CD4-positive, alpha-beta T cell treated with Interleukin-1 beta for 1 hour (primary cell): ENCODE measurements at regions not wholly inside any gene's neighbourhood (a gene's known extent, or its start where the extent isn't known, plus 50 kb on each side); places are given as distances from the start of the nearest gene placed in this dataset.

Experiments
- DNase-seq, 2 donors: peaks; one replicate each; pipeline ENCODE4 v3.0.0-alpha.2; 2020 to 2022

- DNase-seq: no peak
Measured at GRCh38 chr10:120641695-120642094, 184.7 kb downstream of the PLPP4 start.

- DNase-seq: no peak
Measured at GRCh38 chr10:120643351-120643750, 186.3 kb downstream of the PLPP4 start.

DNA sequence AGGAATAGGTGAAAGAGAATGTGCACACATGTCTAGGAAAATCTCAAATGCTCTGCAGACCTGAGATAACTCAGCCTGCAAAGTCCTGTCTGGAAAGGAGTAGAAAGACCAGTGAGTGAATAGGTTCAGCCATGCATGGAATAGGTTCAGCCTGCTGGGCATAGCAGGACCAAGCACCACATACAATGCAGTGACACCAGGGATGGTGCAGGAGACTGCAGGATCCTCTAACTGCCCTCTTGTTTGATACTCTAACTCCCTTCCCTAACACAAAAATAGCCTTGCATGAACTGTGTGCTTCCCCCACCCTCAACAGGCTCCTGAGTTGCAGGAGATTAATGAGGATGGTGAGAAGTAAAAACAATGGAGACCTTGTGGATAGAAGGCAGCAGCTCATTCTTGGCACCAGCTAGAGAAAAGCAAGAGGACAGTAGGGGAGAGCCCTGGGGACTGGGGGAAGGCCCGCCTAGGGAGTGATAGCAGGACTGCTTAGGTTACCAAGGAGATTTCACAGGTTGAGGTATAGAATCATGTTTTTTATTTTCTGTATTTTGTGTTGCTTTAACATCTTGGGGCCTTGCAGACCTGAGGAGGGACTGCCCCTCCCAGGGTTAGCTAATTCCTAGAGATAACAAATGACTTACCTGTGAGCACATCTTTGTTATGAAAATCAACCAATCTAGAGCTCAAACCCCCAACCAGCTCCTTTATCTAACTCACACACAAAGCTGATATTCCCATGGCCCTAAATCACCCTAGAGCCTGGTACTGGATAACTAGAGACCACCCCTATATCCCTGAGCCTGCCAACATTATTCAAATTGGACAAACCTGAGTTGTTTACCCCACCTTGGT lies 187.8 kb downstream of the PLPP4 start:
- DNase-seq: no peak

- DNase-seq: no peak
Measured at GRCh38 chr10:120646159-120646732, 189.2 kb downstream of the PLPP4 start.

DNA sequence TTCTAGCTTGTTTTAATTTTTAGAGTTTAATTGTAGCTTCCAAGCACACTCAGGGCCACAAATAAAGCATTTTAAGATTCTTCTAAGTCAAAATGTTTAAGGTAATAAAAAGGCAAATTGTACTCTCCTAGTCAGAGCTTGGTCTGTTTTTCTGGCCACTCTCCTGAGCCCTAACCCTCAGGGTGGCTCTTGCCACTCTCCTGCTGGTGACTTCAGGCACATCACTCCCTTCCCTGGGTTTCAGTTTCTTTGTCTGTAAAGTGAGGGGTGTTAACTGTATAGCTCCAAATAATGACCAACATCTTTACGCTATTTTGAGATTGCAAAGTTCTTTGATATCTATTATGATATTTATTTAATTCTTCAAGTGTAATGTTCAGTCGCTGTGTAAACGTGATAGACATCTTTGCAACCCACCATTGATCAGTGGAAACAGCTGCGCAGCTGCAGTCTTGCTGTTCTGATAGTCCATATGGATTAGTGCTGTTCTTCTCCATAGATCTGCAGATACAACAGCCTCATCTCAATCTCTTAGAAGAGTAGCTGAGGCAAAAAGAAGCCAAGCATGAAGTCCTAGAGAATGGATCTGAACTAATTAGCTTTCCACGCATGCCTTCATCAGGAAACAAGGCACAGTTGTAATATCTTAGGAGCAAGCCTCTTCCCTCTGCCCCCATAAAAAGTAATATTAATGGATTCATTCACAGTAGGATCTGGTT lies 189.9 kb downstream of the PLPP4 start:
- DNase-seq: no peak

DNA sequence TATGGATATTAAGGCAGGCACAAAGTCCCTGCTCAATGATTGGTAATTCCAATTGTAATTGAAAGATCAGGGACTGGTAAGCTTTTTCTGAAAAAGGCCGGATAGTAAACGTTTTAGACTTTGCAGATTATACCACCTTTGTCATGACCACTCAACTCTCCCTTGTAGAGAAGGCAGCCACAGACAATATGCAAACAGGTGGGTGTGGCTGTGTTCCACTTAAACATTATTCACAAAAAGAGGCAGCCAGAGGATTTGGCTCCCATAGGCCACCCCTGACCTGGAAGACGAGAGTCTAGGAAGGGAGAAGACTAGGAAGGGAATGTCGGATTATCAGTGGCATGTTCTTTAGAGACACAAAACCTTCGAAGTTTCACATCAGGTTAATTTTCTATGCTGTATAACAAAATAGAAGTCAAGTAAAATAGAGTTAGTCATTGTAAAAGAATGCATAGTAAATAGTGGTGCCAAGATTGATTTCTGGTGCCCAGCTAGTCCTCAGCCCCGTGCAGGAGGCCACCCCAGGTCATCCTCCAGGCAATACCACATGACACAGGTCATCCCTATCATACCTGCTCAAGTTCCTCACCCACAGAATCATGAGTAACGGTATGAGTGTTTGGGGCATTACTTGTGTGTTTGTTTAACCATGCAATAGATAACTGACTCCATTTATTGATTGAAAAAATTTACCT lies 193.8 kb downstream of the PLPP4 start:
- no peak for DNase-seq

- DNase-seq: no peak
Measured at GRCh38 chr10:120656107-120656506, 195.1 kb upstream of the WDR11 start.

DNA sequence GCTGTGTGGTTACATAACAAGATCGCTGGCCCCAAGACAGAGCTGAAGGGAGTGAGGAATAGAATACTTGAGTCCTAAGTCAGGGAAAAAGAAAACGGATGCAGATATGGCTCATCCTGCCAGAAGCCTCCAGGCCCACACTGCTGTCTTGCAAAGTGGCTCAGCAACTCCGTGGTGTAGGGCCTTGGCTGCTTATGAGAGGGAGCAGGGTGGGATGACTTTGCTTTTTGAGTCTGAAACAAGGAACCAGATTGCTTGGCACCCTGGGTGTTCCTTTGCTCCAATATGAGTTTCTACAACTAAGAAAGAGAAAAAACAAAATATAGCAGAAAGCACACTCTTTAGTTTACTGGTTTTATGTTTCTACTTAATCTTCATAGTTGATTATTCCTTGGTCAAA lies 193.8 kb upstream of the WDR11 start:
- no peak for DNase-seq

GRCh38 chr10:120658943-120659885 lies 191.9 kb upstream of the WDR11 start:
- no peak for DNase-seq

DNA sequence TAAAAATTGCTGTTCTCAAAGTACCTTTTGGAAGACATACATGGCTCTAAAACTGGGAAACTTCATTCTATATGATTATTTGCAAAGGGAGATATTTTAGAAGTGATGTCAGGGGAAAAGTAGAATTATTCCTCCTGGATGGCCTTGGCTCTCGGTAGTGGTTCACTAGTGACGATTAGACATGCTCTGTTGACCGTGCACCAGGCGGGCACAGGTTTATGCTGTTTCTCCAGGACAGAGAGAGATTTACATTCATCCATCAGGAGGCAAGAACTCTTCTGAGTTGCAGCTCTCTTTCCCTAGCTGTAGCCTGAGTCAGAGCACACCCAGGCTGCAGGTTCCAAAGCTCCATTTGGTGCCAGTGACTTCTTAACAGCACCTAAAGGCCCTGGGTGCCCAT lies 184.9 kb upstream of the WDR11 start:
- DNase-seq: no peak

DNA sequence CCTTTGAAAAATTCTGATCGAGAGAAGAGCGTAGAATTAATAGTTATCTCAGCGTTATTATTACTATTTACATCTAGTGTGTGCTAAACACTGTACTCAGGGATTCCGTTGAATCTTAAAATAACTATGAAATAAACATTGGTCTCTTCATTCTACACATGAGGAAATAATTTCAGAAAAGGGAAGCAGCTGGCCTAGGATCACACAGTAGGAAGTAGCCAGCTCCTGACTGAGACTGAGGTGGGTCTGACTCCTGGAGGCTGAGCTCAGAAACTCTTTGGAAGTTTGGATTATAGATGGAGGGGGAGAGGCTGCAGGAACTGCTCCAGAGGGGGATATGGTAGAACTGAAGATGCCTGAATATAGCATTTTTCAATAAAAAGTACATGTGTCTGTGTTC lies 183.9 kb upstream of the WDR11 start:
- no peak for DNase-seq

DNA sequence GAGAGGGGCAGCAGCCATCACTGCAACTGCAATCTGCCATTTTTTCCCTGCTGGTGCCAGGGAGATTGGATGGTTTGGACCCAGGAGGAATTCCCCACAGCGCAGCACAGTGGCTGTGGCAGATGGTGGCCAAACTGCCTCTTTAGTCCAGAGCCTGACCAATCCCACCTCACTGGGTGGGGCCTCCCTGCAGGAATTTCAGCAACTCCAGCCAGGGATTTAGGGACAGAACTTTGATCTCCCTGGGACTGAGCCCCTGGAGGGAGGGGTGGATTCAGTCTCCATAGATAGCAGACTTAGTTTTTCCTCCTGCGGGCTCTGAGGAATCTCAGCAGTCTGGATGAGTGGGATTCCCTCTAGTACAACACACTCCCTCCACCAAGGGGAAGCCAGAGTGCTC lies 179.7 kb upstream of the WDR11 start:
- no peak for DNase-seq

GRCh38 chr10:120683454-120683853 lies 167.7 kb upstream of the WDR11 start:
- DNase-seq: no peak

- DNase-seq: peak; percentile 11 to 34
Measured at GRCh38 chr10:120684226-120684625, 166.9 kb upstream of the WDR11 start.

GRCh38 chr10:120685136-120685535 lies 166.0 kb upstream of the WDR11 start:
- no peak for DNase-seq

- no peak for DNase-seq
Measured at GRCh38 chr10:120688928-120689327, 162.2 kb upstream of the WDR11 start.

- DNase-seq: no peak
Measured at GRCh38 chr10:120689777-120690529, 161.2 kb upstream of the WDR11 start.

GRCh38 chr10:120691625-120692024 lies 159.5 kb upstream of the WDR11 start:
- no peak for DNase-seq

DNA sequence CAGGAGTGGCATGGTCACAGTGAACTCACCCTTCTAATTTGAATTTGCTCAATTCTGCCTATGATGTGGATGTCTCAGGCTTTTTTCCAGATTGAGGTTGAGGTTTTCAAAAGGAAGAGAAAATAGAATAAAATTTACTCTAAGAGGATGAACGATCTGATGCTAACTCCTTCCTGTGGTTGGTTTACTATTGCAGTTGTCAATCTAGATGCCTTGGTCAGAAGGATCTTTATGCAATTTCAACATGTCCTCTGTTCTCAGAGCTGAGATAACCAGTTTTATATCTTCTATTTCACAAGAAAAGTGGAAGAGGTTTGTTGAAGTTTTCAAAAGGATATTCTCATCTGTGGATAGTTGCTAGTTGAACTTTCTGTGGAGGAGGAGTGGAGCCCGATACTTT lies 150.7 kb upstream of the WDR11 start:
- no peak for DNase-seq

DNA sequence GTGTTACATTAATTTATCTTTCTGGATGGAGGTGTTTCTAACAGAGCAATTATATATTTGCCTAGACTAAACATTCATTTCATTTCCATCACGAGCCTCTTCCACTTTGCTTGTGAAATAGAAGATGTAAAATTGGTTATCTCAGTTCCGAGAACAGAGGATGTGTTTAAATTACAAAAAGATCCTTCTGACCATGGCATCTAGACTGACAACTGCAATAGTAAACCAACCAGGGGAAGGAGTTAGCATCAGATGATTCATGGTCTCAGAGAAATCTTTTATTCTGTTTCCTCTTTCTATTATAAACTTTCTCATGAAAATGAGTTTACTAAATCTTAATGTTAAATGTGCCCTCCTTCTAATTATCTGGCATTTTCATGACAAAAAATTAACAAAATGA lies 149.8 kb upstream of the WDR11 start:
- DNase-seq: no peak

DNA sequence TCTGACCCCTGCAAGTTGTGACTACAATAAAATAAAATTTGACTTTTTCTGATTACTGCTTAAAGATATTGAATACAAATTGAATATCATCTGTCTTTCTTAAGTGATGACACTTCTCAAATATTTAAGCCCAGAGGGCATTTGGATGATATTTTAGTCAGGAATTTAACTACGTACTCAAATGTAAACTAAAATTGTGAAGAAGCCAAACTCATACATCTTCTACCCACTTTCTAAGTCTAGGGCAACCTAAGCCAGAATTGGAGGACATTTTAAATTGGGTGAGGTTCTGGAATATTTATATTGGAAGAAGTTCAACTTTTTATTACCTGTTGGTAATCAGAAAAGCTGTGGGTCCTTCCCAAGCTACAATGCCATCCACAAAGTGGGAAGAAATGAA lies 149.1 kb upstream of the WDR11 start:
- no peak for DNase-seq
